ENCODE measurements at regions not wholly inside any gene's neighbourhood (a gene's known extent, or its start where the extent isn't known, plus 50 kb on each side); places are given as distances from the start of the nearest gene placed in this dataset.

- Histone ChIP-seq H3K4me1 (ENCODE audit: control insufficient read depth in 4 of 4, insufficient read depth in 4 of 4, low read length in 3 of 4) (no peaks in the 10 kb centered on the region), H3K9me3 (ENCODE audit: control insufficient read depth in 4 of 4, low read length in 3 of 4) (no peaks in the 10 kb centered on the region), H3K4me3 (ENCODE audit: low read depth in 1 of 3, low read length in 3 of 3) (no peak overlapping the region), H3K9ac (ENCODE audit: low read depth in 1 of 2, low read length in 2 of 2) (no peak overlapping the region), H3K36me3 (ENCODE audit: control insufficient read depth in 4 of 4, insufficient read depth in 3 of 4, low read depth in 1 of 4, low read length in 3 of 4) (no peaks in the 10 kb centered on the region), H3K27ac (ENCODE audit: low read depth in 1 of 2, low read length in 2 of 2) (no peak overlapping the region), H3K27me3 (ENCODE audit: control insufficient read depth in 4 of 4, insufficient read depth in 4 of 4, low read length in 3 of 4) (no peaks in the 10 kb centered on the region)
- DNase-seq (ENCODE audit: low spot score), result no peak
- WGBS, result 93% methylated on average over 1 of the region's 1 CpG
- no peak for TF ChIP-seq TAF1 (conservative IDR thresholded peaks at IDR 0.05)
- no peak for TF ChIP-seq FOXA1 (IDR thresholded peaks at IDR 0.05)
- no peak for TF ChIP-seq HNF4G (IDR thresholded peaks at IDR 0.05)
- TF ChIP-seq CTCF (IDR thresholded peaks at IDR 0.05; ENCODE audit: low read depth, low read length, missing input control), result no peak
- TF ChIP-seq, protein P1, sequence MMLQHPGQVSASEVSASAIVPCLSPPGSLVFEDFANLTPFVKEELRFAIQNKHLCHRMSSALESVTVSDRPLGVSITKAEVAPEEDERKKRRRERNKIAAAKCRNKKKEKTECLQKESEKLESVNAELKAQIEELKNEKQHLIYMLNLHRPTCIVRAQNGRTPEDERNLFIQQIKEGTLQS (IDR thresholded peaks at IDR 0.05), result no peak
- no peak for TF ChIP-seq JUND (IDR thresholded peaks at IDR 0.05)
- no peak for TF ChIP-seq RXRA (IDR thresholded peaks at IDR 0.05)
- TF ChIP-seq RAD21 (IDR thresholded peaks at IDR 0.05), result no peak
These were observed 187.8 kb upstream of the KRR1 start for GRCh38 chr12:75699251-75699650.

- no peak overlapping the region for H3K27ac ChIP-seq (ENCODE audit: low read depth in 1 of 2, low read length in 2 of 2)
- H3K4me1 ChIP-seq (ENCODE audit: control insufficient read depth in 4 of 4, insufficient read depth in 4 of 4, low read length in 3 of 4), result no peaks in the 10 kb centered on the region
- no peaks in the 10 kb centered on the region for H3K36me3 ChIP-seq (ENCODE audit: control insufficient read depth in 4 of 4, insufficient read depth in 3 of 4, low read depth in 1 of 4, low read length in 3 of 4)
- no peak overlapping the region for H3K4me3 ChIP-seq (ENCODE audit: low read depth in 1 of 3, low read length in 3 of 3)
- no peaks in the 10 kb centered on the region for H3K27me3 ChIP-seq (ENCODE audit: control insufficient read depth in 4 of 4, insufficient read depth in 4 of 4, low read length in 3 of 4)
- no peak for DNase-seq (ENCODE audit: low spot score)
- TF ChIP-seq FOXA1 (IDR thresholded peaks at IDR 0.05) (no peak), HNF4G (IDR thresholded peaks at IDR 0.05) (no peak), EGR1 (IDR thresholded peaks at IDR 0.05; ENCODE audit: low read depth in 2 of 2) (no peak), TAF1 (conservative IDR thresholded peaks at IDR 0.05) (no peak), HNF4A (conservative IDR thresholded peaks at IDR 0.05) (no peak), REST (IDR thresholded peaks at IDR 0.05) (no peak), SP1 (IDR thresholded peaks at IDR 0.05) (no peak)
- TF ChIP-seq, protein P1 (IDR thresholded peaks at IDR 0.05), result no peak
- TF ChIP-seq, protein P2, sequence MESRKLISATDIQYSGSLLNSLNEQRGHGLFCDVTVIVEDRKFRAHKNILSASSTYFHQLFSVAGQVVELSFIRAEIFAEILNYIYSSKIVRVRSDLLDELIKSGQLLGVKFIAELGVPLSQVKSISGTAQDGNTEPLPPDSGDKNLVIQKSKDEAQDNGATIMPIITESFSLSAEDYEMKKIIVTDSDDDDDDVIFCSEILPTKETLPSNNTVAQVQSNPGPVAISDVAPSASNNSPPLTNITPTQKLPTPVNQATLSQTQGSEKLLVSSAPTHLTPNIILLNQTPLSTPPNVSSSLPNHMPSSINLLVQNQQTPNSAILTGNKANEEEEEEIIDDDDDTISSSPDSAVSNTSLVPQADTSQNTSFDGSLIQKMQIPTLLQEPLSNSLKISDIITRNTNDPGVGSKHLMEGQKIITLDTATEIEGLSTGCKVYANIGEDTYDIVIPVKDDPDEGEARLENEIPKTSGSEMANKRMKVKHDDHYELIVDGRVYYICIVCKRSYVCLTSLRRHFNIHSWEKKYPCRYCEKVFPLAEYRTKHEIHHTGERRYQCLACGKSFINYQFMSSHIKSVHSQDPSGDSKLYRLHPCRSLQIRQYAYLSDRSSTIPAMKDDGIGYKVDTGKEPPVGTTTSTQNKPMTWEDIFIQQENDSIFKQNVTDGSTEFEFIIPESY (IDR thresholded peaks at IDR 0.05), result no peak
- 95% methylated on average over 1 of the region's 1 CpG for whole genome bisulfite sequencing
- no peak overlapping the region for H3K9ac ChIP-seq (ENCODE audit: low read depth in 1 of 2, low read length in 2 of 2)
- H3K9me3 ChIP-seq (ENCODE audit: control insufficient read depth in 4 of 4, low read length in 3 of 4), result no peaks in the 10 kb centered on the region
These were observed 186.6 kb upstream of the KRR1 start for GRCh38 chr12:75698052-75698451.

Data from liver (tissue), 8 donors.